SK-N-MC (cell line): ENCODE measurements at regions not wholly inside any gene's neighbourhood (a gene's known extent, or its start where the extent isn't known, plus 50 kb on each side); places are given as distances from the start of the nearest gene placed in this dataset.

Experiments
- DNase-seq: peaks from one replicate; pipeline ENCODE4 v3.0.0-alpha.2; 2011; ENCODE audit warnings: low read depth, low spot score
- H3K27ac ChIP-seq: fragments of 200-600 bp; sonication (generic); 2 replicates; pipeline ENCODE4 v1.5.1; 2016; ENCODE audit warnings: mixed run types
- H3K36me3 ChIP-seq: fragments of 200-600 bp; sonication (generic); 2 replicates; pipeline ENCODE4 v1.6.1; 2017; ENCODE audit warnings: antibody characterized with exemption, low read length, mixed read lengths; ENCODE audit not compliant: insufficient read depth
- H3K4me3 ChIP-seq: fragments of 200-600 bp; sonication (generic); 2 replicates; pipeline ENCODE4 v1.5.1; 2016
- H3K9ac ChIP-seq: fragments of 200-600 bp; sonication (generic); 2 replicates; pipeline ENCODE4 v1.8.0; 2017; ENCODE audit warnings: mixed run types, mixed read lengths; ENCODE audit not compliant: insufficient read length
- H3K9me3 ChIP-seq: fragments of 200-600 bp; sonication (generic); 2 replicates; pipeline ENCODE4 v1.6.1; 2017; ENCODE audit warnings: low read depth, mild to moderate bottlenecking, antibody characterized with exemption, low read length, moderate library complexity, mixed read lengths
- EZH2 ChIP-seq: fragments of 200-600 bp; sonication (generic); IDR thresholded peaks from one replicate; pipeline ENCODE4 v1.6.1; 2017; ENCODE audit warnings: antibody characterized with exemption
- FOXP2 ChIP-seq: optimal IDR thresholded peaks from 2 replicates; pipeline ENCODE3; 2011; ENCODE audit warnings: mild to moderate bottlenecking, moderate library complexity; ENCODE audit not compliant: insufficient read depth; ENCODE audit errors: extremely low read length, control extremely low read depth
- POLR2AphosphoS5 ChIP-seq: IDR thresholded peaks from 2 replicates; pipeline ENCODE4 v1.6.1; 2012; ENCODE audit warnings: mild to moderate bottlenecking, low read depth, low read length, borderline replicate concordance

DNA sequence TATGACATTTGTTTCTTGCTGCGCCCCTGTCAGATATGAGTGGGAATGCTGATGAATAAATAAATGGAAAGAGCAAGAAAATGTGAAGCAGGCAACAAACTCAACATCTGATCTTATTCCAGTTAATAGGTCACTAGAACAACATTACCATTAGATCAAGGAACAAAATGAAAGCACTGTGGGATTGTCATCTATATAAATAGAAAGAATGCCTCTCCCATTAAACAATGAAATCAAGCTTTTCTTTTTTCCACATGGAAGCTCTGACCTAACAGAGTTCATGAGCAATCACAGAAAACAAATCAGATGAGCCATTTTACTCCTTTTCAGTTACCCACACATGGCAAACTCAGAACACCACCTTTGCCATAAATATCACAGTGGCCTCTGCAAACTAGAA, 354.8 kb downstream of the SUCLA2 start:
- Histone ChIP-seq H3K9ac (no peak overlapping the region), H3K9me3 (no peaks in the 10 kb centered on the region), H3K27ac (no peak overlapping the region), H3K4me3 (no peak overlapping the region), H3K36me3 (no peaks in the 10 kb centered on the region)
- DNase-seq, result no peak
- no peak for TF ChIP-seq POLR2AphosphoS5
- no peak for TF ChIP-seq EZH2
- no peak for TF ChIP-seq FOXP2

- H3K27ac ChIP-seq, result no peak overlapping the region
- no peak overlapping the region for H3K9ac ChIP-seq
- no peaks in the 10 kb centered on the region for H3K36me3 ChIP-seq
- no peaks in the 10 kb centered on the region for H3K9me3 ChIP-seq
- TF ChIP-seq POLR2AphosphoS5 (no peak), FOXP2 (no peak), EZH2 (no peak)
- no peak overlapping the region for H3K4me3 ChIP-seq
- DNase-seq, result no peak
These were observed 361.2 kb downstream of the SUCLA2 start for GRCh38 chr13:47639738-47640447.

DNA sequence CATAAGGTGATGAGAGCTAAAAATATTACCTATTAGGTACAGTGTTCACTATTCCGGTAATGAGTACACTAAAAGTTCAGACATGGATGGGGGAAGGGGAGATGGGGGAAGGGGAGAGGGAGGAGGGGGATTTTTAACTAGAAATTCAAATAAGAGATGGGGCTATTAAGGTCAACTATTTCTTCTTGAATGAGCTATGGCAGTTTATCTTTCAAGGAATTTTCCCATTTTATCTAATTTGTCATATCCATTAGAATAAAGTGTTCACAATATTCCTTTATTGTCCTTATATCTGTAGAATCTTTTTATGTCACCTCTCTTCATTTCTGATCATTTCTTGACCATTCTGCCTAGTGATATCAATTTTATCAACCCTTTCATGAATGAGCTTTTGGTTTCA, 362.4 kb downstream of the SUCLA2 start:
- H3K27ac ChIP-seq, result no peak overlapping the region
- H3K36me3 ChIP-seq, result no peaks in the 10 kb centered on the region
- no peaks in the 10 kb centered on the region for H3K9me3 ChIP-seq
- DNase-seq, result no peak
- no peak overlapping the region for H3K9ac ChIP-seq
- H3K4me3 ChIP-seq, result no peak overlapping the region
- no peak for TF ChIP-seq FOXP2
- TF ChIP-seq POLR2AphosphoS5, result no peak
- no peak for TF ChIP-seq EZH2

DNA sequence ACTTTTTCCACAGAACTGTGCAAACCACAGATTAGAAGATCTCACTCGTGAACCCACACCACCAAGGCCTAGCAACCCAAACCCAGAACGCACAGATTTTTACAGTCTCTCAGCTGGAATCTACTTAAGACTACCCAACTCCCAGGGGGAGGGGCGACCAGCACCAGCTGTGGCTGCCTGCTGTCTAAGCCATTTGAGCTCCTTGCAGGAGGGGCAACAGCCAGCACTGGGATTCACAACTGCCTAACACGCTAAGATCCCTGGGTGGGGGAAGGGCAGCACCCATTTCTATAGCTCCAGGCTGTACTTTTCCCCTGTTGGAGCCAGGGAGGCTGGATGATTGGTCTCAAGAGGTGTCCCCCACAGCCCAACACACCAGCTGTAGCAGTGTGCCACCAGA, 368.8 kb downstream of the SUCLA2 start:
- H3K27ac ChIP-seq, result no peak overlapping the region

DNA sequence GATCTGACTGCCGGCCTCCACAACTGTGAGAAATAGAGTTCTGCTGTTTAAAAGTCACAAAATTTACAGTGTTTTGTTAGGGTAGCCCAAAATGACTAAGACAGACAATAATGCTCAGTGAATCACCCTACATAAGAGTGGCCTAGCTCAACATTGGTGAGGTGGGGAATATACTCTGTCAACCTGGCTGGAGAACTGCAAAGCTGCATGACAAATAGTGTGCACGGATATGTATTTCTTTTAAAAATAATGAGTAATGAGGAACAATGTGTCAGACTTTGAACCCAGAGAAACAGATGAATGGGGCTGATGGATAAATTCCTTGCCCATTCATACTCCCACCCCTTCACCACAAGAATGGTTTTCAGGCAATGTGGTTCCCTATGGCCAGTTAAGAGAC, 372.4 kb downstream of the SUCLA2 start:
- H3K4me3 ChIP-seq, result no peak overlapping the region
- H3K9me3 ChIP-seq, result no peaks in the 10 kb centered on the region
- no peak for TF ChIP-seq POLR2AphosphoS5
- no peak for TF ChIP-seq FOXP2
- no peak for TF ChIP-seq EZH2
- DNase-seq, result no peak
- no peak overlapping the region for H3K9ac ChIP-seq
- H3K27ac ChIP-seq, result no peak overlapping the region
- H3K36me3 ChIP-seq, result no peaks in the 10 kb centered on the region

More for the DNA sequence above, 368.8 kb downstream of the SUCLA2 start:
- DNase-seq, result no peak
- TF ChIP-seq FOXP2, result no peak
- no peak for TF ChIP-seq POLR2AphosphoS5
- TF ChIP-seq EZH2, result no peak
- Histone ChIP-seq H3K9me3 (no peaks in the 10 kb centered on the region), H3K4me3 (no peak overlapping the region), H3K36me3 (no peaks in the 10 kb centered on the region), H3K9ac (no peak overlapping the region)

- no peak overlapping the region for H3K27ac ChIP-seq
- TF ChIP-seq POLR2AphosphoS5 (no peak), EZH2 (no peak), FOXP2 (no peak)
- no peaks in the 10 kb centered on the region for H3K36me3 ChIP-seq
- H3K9ac ChIP-seq, result no peak overlapping the region
- no peak overlapping the region for H3K4me3 ChIP-seq
- H3K9me3 ChIP-seq, result no peaks in the 10 kb centered on the region
- DNase-seq, result no peak
These were observed 377.2 kb downstream of the SUCLA2 start for GRCh38 chr13:47623862-47624261.

GRCh38 chr13:47621931-47622330, 379.1 kb downstream of the SUCLA2 start:
- Histone ChIP-seq H3K4me3 (no peak overlapping the region), H3K9ac (no peak overlapping the region), H3K36me3 (no peaks in the 10 kb centered on the region), H3K9me3 (no peaks in the 10 kb centered on the region), H3K27ac (no peak overlapping the region)
- no peak for DNase-seq
- TF ChIP-seq FOXP2, result no peak
- TF ChIP-seq POLR2AphosphoS5, result no peak
- no peak for TF ChIP-seq EZH2

GRCh38 chr13:47611664-47612288, 389.3 kb downstream of the SUCLA2 start:
- Histone ChIP-seq H3K36me3 (no peaks in the 10 kb centered on the region), H3K9me3 (no peaks in the 10 kb centered on the region), H3K9ac (no peak overlapping the region), H3K27ac (no peak overlapping the region), H3K4me3 (no peak overlapping the region)
- TF ChIP-seq EZH2 (no peak), POLR2AphosphoS5 (no peak), FOXP2 (no peak)
- no peak for DNase-seq
